Urothelium cell line (cell line): ENCODE measurements at regions not wholly inside any gene's neighbourhood (a gene's known extent, or its start where the extent isn't known, plus 50 kb on each side); places are given as distances from the start of the nearest gene placed in this dataset.
"Not testable (repeated sequence)": the region's sequence is repeated elsewhere in the genome, so short reads cannot be mapped to it uniquely, and the experiment has no call there.

Experiments used
- DNase-seq: peaks from one replicate; pipeline ENCODE4 v3.0.0; 2011; ENCODE audit warnings: low spot score, mixed read lengths
- FAIRE-seq: peaks from 2 replicates; lab custom pipeline; 2011; peaks lifted over from hg19 to GRCh38; lab: Jason Lieb, UNC

GRCh38 chr4:55249476-55249875 lies 96.6 kb upstream of the SRD5A3 start:
- DNase-seq (no peak), FAIRE-seq (no peak)

GRCh38 chr4:55251342-55251741 lies 94.7 kb upstream of the SRD5A3 start:
- DNase-seq (no peak), FAIRE-seq (no peak)

- FAIRE-seq (no peak), DNase-seq (no peak)
Observed at GRCh38 chr4:55251896-55252295, 94.1 kb upstream of the SRD5A3 start.

GRCh38 chr4:55253948-55254593 lies 92.0 kb upstream of the SRD5A3 start:
- FAIRE-seq (no peak), DNase-seq (no peak)

GRCh38 chr4:55255179-55255578 lies 90.9 kb upstream of the SRD5A3 start:
- no peak for DNase-seq
- FAIRE-seq: no peak

GRCh38 chr4:55256787-55257186 lies 89.3 kb upstream of the SRD5A3 start:
- FAIRE-seq: no peak
- no peak for DNase-seq

- DNase-seq (no peak), FAIRE-seq (no peak)
Observed at GRCh38 chr4:55258152-55258865, 87.7 kb upstream of the SRD5A3 start.

GRCh38 chr4:55259294-55259693 lies 86.7 kb upstream of the SRD5A3 start:
- no peak for DNase-seq
- FAIRE-seq: no peak

- DNase-seq (no peak), FAIRE-seq (no peak)
Observed at GRCh38 chr4:55269470-55269869, 76.6 kb upstream of the SRD5A3 start.

GRCh38 chr4:55269995-55270394 lies 76.0 kb upstream of the SRD5A3 start:
- FAIRE-seq: no peak
- DNase-seq: no peak

- FAIRE-seq (no peak), DNase-seq (no peak)
Observed at GRCh38 chr4:55270481-55270880, 75.6 kb upstream of the SRD5A3 start.

GRCh38 chr4:55272102-55272501 lies 73.9 kb upstream of the SRD5A3 start:
- DNase-seq (no peak), FAIRE-seq (no peak)

GRCh38 chr4:55272589-55272988 lies 73.5 kb upstream of the SRD5A3 start:
- DNase-seq (no peak), FAIRE-seq (no peak)

- DNase-seq: no peak
- no peak for FAIRE-seq
Observed at GRCh38 chr4:55277011-55277410, 69.0 kb upstream of the SRD5A3 start.

- no peak for FAIRE-seq
- no peak for DNase-seq
Observed at GRCh38 chr4:55278316-55278715, 67.7 kb upstream of the SRD5A3 start.

GRCh38 chr4:55280474-55280873 lies 65.6 kb upstream of the SRD5A3 start:
- FAIRE-seq, DNase-seq: not testable (repeated sequence)

GRCh38 chr4:55281118-55281683 lies 64.8 kb upstream of the SRD5A3 start:
- DNase-seq, FAIRE-seq: not testable (repeated sequence)

- no peak for DNase-seq
- no peak for FAIRE-seq
Observed at GRCh38 chr4:55284331-55284730, 61.7 kb upstream of the SRD5A3 start.

- no peak for FAIRE-seq
Observed at GRCh38 chr4:55291227-55291640, 54.8 kb upstream of the SRD5A3 start.

GRCh38 chr4:55296096-55296495 lies 49.9 kb upstream of the SRD5A3 start:
- DNase-seq (no peak), FAIRE-seq (no peak)

More at GRCh38 chr4:55291227-55291640, 54.8 kb upstream of the SRD5A3 start:
- no peak for DNase-seq
